HG02970 (cell line): ENCODE measurements at regions not wholly inside any gene's neighbourhood (a gene's known extent, or its start where the extent isn't known, plus 50 kb on each side); places are given as distances from the start of the nearest gene placed in this dataset.
"Not testable (repeated sequence)": the region's sequence is repeated elsewhere in the genome, so short reads cannot be mapped to it uniquely, and the experiment has no call there.

Source experiments
- ATAC-seq: cut with Tn5 transposase; IDR thresholded peaks from one replicate; pipeline ENCODE4 v1.9.1; 2021; ENCODE audit warnings: mild to moderate bottlenecking, moderate library complexity, moderate number of reproducible peaks; ENCODE audit not compliant: unreplicated experiment, low FRiP score

- no peak for ATAC-seq
Observed at GRCh38 chr13:43946281-43946680, 66.6 kb downstream of the LACC1 start.

- no peak for ATAC-seq
Observed at GRCh38 chr13:43947897-43948458, 68.3 kb downstream of the LACC1 start.

- ATAC-seq: no peak
Observed at GRCh38 chr13:43953370-43953769, 73.7 kb downstream of the LACC1 start.

- ATAC-seq: not testable (repeated sequence)
Observed at GRCh38 chr13:43956975-43957374, 77.3 kb downstream of the LACC1 start.

GRCh38 chr13:43959291-43959690, 79.6 kb downstream of the LACC1 start:
- ATAC-seq: no peak

- no peak for ATAC-seq
Observed at GRCh38 chr13:43961909-43962308, 82.2 kb downstream of the LACC1 start.

- no peak for ATAC-seq
Observed at GRCh38 chr13:43963726-43964125, 84.0 kb downstream of the LACC1 start.

GRCh38 chr13:43964698-43965458, 85.2 kb downstream of the LACC1 start:
- no peak for ATAC-seq

GRCh38 chr13:43965459-43965845, 85.7 kb downstream of the LACC1 start:
- ATAC-seq: no peak

GRCh38 chr13:43968251-43968942, 88.7 kb downstream of the LACC1 start:
- ATAC-seq: not testable (repeated sequence)

- ATAC-seq: not testable (repeated sequence)
Observed at GRCh38 chr13:43968943-43969690, 89.4 kb downstream of the LACC1 start.

GRCh38 chr13:43969919-43970318, 90.2 kb downstream of the LACC1 start:
- not testable (repeated sequence) for ATAC-seq

GRCh38 chr13:43970520-43971242, 91.0 kb downstream of the LACC1 start:
- ATAC-seq: not testable (repeated sequence)

- ATAC-seq: not testable (repeated sequence)
Observed at GRCh38 chr13:43971324-43971723, 91.6 kb downstream of the LACC1 start.

GRCh38 chr13:43977911-43978310, 98.2 kb downstream of the LACC1 start:
- ATAC-seq: no peak

- ATAC-seq: no peak
Observed at GRCh38 chr13:43978688-43979087, 99.0 kb downstream of the LACC1 start.

- ATAC-seq: no peak
Observed at GRCh38 chr13:43979492-43979891, 99.8 kb downstream of the LACC1 start.

GRCh38 chr13:43980587-43980986, 100.9 kb downstream of the LACC1 start:
- ATAC-seq: no peak

GRCh38 chr13:43981091-43981490, 101.4 kb downstream of the LACC1 start:
- ATAC-seq: no peak
